Keratinocyte (primary cell): ENCODE measurements at regions not wholly inside any gene's neighbourhood (a gene's known extent, or its start where the extent isn't known, plus 50 kb on each side); places are given as distances from the start of the nearest gene placed in this dataset.
"Not testable (repeated sequence)": the region's sequence is repeated elsewhere in the genome, so short reads cannot be mapped to it uniquely, and the experiment has no call there.

Source experiments
- DNase-seq: peaks from one replicate; pipeline ENCODE4 v3.0.0-alpha.2; 2011; ENCODE audit warnings: low read depth, missing footprints, low spot score
- FAIRE-seq: peaks from 2 replicates; lab custom pipeline; 2011; peaks lifted over from hg19 to GRCh38; lab: Jason Lieb, UNC
- H2AFZ ChIP-seq: 2 replicates; pipeline ENCODE4 v1.6.0; 2012; ENCODE audit warnings: low read length, control low read depth, inconsistent platforms; ENCODE audit not compliant: control insufficient read depth
- H3K27ac ChIP-seq: 2 replicates; pipeline ENCODE4 v1.5.1; 2011; ENCODE audit warnings: low read length; ENCODE audit not compliant: control insufficient read depth, insufficient read depth
- H3K27me3 ChIP-seq: 3 replicates; pipeline ENCODE4 v1.6.0; 2011; ENCODE audit warnings: low read length; ENCODE audit not compliant: control insufficient read depth, insufficient read depth; ENCODE audit errors: extremely low read depth
- H3K36me3 ChIP-seq, 2 experiments: 2 replicates in 1 of 2; 3 replicates in 1 of 2; pipeline ENCODE4 v1.5.1; 2011; ENCODE audit warnings: low read length in 2 of 2, mild to moderate bottlenecking in 1 of 2; ENCODE audit not compliant: control insufficient read depth in 2 of 2, insufficient read depth in 2 of 2; ENCODE audit errors: extremely low read depth in 1 of 2
- H3K4me1 ChIP-seq: 3 replicates; pipeline ENCODE4 v1.5.1; 2011; ENCODE audit warnings: low read length; ENCODE audit not compliant: control insufficient read depth, insufficient read depth; ENCODE audit errors: extremely low read depth
- H3K4me2 ChIP-seq: 3 replicates; pipeline ENCODE4 v1.6.0; 2011; ENCODE audit warnings: low read depth, low read length; ENCODE audit not compliant: control insufficient read depth, insufficient read depth; ENCODE audit errors: extremely low read depth
- H3K4me3 ChIP-seq, 3 experiments: fragments of 200-600 bp in 1 of 3; sonication (generic) in 1 of 3; 2 replicates in 2 of 3; 3 replicates in 1 of 3; pipeline ENCODE4 v1.5.1; 2011 to 2016; ENCODE audit warnings: low read length in 3 of 3, mild to moderate bottlenecking in 3 of 3, control low read depth in 2 of 3, inconsistent platforms in 1 of 3, low read depth in 1 of 3, mixed read lengths in 1 of 3, mixed run types in 1 of 3, moderate library complexity in 1 of 3; ENCODE audit not compliant: control insufficient read depth in 2 of 3, insufficient read depth in 2 of 3; ENCODE audit errors: extremely low read depth in 1 of 3
- H3K79me2 ChIP-seq: 2 replicates; pipeline ENCODE4 v1.6.0; 2012; ENCODE audit warnings: low read length; ENCODE audit not compliant: control insufficient read depth, insufficient read depth
- H3K9ac ChIP-seq: 3 replicates; pipeline ENCODE4 v1.6.0; 2011; ENCODE audit warnings: low read length; ENCODE audit not compliant: control insufficient read depth, insufficient read depth; ENCODE audit errors: extremely low read depth
- H3K9me1 ChIP-seq: 3 replicates; pipeline ENCODE4 v1.6.0; 2011; ENCODE audit warnings: low read length; ENCODE audit not compliant: control insufficient read depth, insufficient read depth; ENCODE audit errors: extremely low read depth
- H3K9me3 ChIP-seq: 2 replicates; pipeline ENCODE4 v1.5.1; 2012; ENCODE audit warnings: low read depth, low read length; ENCODE audit not compliant: control insufficient read depth
- H4K20me1 ChIP-seq: 3 replicates; pipeline ENCODE4 v1.6.0; 2011; ENCODE audit warnings: low read length; ENCODE audit not compliant: control insufficient read depth, insufficient read depth; ENCODE audit errors: extremely low read depth
- dilution Hi-C: fragments of 300-500 bp; cut with MboI; formaldehyde crosslinking; loops from one replicate; pipeline ENCODE4 v1.7.0; 2020; ENCODE audit warnings: low sequenced_read_pairs; ENCODE audit not compliant: extremely low pct_ligation_motif_present

DNA sequence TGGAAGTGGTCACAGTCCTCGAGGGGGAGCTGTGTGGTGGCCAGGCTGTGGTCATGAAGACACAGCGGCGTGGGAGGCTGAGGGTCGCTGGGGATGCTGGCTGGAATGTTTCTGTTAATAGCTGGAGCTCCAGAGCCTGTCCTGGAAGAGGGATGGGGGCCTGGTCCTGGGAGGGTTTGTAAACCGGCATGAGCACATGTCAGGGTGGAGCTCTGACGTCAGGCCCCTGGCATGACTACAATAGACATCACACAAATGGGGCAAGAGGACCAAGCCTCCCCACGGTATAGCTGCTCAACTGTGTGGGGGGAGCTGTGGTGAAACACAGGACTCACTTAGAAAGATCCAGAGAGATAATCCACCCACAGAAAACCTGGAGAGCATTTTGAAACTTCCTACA is 121.4 kb upstream of the FAM20C start:
- H3K4me2 ChIP-seq, H4K20me1 ChIP-seq, H3K9me3 ChIP-seq, dilution Hi-C loops, H3K9me1 ChIP-seq, H3K27me3 ChIP-seq, H3K9ac ChIP-seq, H3K79me2 ChIP-seq, H3K27ac ChIP-seq, H3K36me3 ChIP-seq, FAIRE-seq, H3K4me3 ChIP-seq, DNase-seq, H3K4me1 ChIP-seq, H2AFZ ChIP-seq: not testable (repeated sequence)

DNA sequence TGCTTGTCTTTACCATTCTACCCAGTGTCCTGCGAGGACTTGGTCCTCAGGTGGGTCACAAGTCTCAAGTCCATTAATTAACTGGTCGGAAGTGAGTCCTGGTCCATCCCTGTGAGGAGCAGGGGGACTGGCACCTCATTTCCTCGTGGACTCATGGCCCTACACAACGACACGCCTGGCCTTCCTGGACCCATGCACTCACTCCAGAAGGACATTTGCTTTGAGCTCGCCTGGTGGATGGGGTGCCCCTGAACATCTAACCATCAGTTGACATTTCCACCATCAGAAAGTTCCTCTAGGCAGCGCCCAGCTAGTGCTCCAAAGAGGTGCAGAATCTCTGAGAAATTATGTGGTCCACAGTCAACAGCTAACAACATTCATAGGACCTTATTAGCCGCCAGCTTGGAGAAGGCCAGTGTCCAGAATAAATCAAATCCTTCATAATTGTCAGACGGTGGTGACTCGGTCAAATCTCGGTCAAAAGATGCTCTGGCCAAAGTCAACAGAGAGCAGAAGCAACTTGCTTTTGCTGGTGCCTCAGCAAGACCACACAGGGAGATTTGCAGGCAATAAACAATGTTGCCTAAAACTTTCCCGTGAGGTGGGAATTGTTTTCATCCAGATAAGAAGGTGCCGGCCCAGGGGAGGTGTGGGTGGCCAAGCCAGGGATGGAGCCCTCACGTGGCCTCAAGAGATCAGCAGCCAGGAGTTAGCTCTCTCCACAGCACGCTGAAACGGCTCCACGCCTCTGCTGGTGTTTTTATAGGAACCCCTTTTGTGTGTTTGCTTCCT is 119.9 kb upstream of the FAM20C start:
- H3K9me3 ChIP-seq, H3K79me2 ChIP-seq, H2AFZ ChIP-seq, H3K4me2 ChIP-seq, H3K9me1 ChIP-seq, H3K27me3 ChIP-seq, H3K36me3 ChIP-seq, H4K20me1 ChIP-seq, H3K27ac ChIP-seq, FAIRE-seq, DNase-seq, H3K4me3 ChIP-seq, dilution Hi-C loops, H3K4me1 ChIP-seq, H3K9ac ChIP-seq: not testable (repeated sequence)

DNA sequence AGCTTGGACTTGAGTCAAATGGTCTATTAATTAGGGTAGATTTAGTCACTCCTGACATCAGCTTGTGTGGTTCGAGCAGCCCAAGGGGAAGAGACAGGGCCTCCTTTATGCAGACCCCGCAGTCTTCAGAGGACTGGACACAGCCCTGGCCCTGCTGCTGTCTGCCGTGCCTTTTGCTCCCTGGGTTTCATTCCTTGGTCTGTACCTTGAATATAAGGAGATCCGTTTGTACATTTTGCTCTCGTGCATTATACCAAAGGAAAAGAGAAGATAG is 119.4 kb upstream of the FAM20C start:
- H3K9me1 ChIP-seq, H3K9ac ChIP-seq, H3K4me1 ChIP-seq, H3K79me2 ChIP-seq, FAIRE-seq, H2AFZ ChIP-seq, dilution Hi-C loops, H3K4me3 ChIP-seq, H3K27me3 ChIP-seq, H4K20me1 ChIP-seq, H3K27ac ChIP-seq, H3K9me3 ChIP-seq, H3K36me3 ChIP-seq, DNase-seq, H3K4me2 ChIP-seq: not testable (repeated sequence)

DNA sequence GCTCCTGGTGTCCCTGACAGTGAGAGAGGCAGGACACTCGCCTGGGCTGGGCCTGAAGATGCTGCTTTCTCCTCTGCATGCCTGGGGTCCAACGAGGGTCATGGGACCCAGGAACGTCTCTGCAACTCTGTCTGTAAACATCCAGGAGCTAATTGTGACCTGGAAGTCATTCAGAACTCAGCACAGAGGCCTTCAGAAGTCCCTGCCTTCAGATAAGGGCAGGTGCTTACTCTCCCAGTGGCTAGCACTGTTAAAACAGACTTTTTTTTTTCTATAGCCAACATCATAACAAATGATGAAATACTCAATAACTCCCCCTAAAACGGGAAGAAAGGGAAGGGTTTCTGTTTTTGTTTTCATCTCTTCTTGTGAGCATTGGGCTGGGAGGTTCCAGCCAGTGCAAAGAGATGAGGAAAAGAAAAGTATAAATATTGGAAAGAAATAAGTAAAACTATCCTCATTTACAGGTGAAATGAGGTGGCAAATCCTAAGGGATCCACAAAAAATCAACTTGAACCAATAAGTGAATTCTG is 118.3 kb upstream of the FAM20C start:
- H3K79me2 ChIP-seq, H3K9me1 ChIP-seq, H3K4me1 ChIP-seq, H3K9ac ChIP-seq, FAIRE-seq, DNase-seq, H3K27ac ChIP-seq, H3K4me3 ChIP-seq, H3K4me2 ChIP-seq, H2AFZ ChIP-seq, H4K20me1 ChIP-seq, H3K9me3 ChIP-seq, H3K27me3 ChIP-seq, H3K36me3 ChIP-seq, dilution Hi-C loops: not testable (repeated sequence)

DNA sequence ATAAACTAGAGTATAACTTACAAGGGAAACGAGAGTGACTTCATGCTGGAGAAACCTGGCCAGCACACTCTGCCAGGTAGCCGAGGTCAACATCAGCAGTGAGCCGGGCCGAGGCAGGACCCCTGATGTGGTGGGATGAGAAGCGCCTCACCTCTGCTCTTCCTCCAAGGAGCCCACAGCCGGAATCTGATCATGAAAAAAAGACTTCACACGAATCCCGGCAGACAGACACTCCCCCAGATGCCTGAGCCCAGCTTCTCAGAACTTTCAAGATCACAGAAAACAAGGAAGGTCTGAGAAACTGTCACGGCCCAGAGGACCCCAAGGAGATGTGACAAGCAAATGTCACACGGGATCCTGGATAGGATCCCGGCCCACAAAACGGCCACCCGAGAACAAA is 116.9 kb upstream of the FAM20C start:
- H3K27ac ChIP-seq, H3K9me3 ChIP-seq, H3K4me1 ChIP-seq, H3K9ac ChIP-seq, H2AFZ ChIP-seq, H3K4me2 ChIP-seq, FAIRE-seq, H4K20me1 ChIP-seq, H3K36me3 ChIP-seq, H3K27me3 ChIP-seq, H3K4me3 ChIP-seq, dilution Hi-C loops, H3K9me1 ChIP-seq, H3K79me2 ChIP-seq, DNase-seq: not testable (repeated sequence)
